Stimulated activated naive CD8-positive, alpha-beta T cell treated with anti-CD3 and anti-CD28 coated beads, Interleukin-15, Interleukin-2, amounts not matched to agents 100 U/mL and 50 U/mL, for 24 hours (primary cell): ENCODE measurements at regions not wholly inside any gene's neighbourhood (a gene's known extent, or its start where the extent isn't known, plus 50 kb on each side); places are given as distances from the start of the nearest gene placed in this dataset.

ENCODE experiments used
- ATAC-seq: fragments of 150-1000 bp; cut with Tn5 transposase; one replicate; pipeline ENCODE4 v1.10.0; 2021
- DNase-seq: peaks from one replicate; pipeline ENCODE4 v3.0.0; 2021

DNA sequence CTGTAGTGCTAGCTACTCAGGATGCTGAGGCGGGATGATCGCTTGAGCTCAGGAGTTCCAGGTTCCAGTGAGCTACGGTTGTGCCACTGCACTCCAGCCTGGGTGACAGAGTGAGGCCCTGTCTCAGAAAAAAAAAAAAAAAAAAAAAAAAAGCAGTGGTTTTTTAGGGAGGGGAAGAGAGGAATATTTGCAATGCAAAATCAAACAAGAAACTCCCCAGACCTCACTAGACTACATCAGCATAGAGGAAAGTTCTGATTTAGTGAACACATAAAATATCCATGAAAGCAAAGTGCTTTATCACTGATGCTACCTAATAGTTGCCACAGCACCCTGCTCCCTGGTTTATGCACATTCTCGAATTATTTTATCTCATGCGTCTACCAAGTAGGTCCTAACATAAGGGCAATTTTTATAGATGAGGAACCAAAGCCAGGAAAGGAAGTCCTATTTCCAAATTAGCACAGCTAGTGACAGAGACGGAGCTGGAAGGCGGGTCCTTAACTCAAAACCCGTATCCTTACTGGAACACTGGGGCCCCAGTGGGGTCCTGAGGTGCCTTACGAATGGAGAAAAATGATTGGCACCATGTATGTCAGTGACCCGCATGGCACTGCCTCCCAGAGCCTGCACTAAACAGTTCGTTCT is 50.7 kb upstream of the GPR157 start:
- no peak for ATAC-seq

DNA sequence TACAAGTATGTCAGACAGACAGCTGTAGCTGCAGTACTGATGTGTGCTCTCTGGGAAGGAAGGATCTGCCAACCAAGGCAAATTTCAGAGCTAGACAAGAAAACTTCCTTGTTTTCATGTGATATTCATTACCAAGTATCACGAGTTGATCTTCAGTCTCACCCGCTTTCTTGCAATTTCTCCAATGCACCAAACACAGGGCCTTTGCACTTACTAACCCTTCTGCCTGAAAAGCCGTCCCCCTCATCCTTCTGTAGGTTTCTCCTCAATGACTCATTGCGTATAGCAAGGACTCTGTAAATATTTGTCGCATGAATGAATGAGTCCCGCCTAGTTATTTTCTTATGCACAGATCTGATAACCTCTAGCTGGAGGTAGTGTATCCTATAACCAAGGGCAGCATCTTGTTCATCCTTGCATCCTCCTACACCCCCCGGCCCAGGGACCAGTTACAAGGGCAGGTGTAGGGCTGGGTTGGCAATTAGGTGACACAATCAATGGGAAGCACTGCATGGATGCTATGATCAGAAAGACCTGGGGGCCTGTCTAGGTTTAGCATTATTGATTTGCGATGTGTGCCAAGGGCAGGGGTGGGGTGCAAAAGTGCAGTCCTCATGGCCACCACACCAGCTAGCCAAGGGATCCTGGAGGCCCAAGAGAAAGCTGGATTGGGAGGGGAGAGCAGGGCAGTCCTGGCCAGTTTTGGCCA is 51.4 kb upstream of the GPR157 start:
- no peak for DNase-seq
- ATAC-seq: no peak

More for the DNA sequence above, 50.7 kb upstream of the GPR157 start:
- DNase-seq: no peak

- DNase-seq (peak; percentile 87), ATAC-seq (peak; percentile 53)
These were observed 52.4 kb upstream of the GPR157 start for GRCh38 chr1:9181176-9181906.

- DNase-seq (no peak), ATAC-seq (peak; percentile 21)
These were observed 52.4 kb upstream of the H6PD start for GRCh38 chr1:9181990-9182783.

GRCh38 chr1:9182784-9183257 is 51.8 kb upstream of the H6PD start:
- ATAC-seq: no peak
- no peak for DNase-seq

- DNase-seq (no peak), ATAC-seq (no peak)
These were observed 51.1 kb upstream of the H6PD start for GRCh38 chr1:9183441-9183840.

DNA sequence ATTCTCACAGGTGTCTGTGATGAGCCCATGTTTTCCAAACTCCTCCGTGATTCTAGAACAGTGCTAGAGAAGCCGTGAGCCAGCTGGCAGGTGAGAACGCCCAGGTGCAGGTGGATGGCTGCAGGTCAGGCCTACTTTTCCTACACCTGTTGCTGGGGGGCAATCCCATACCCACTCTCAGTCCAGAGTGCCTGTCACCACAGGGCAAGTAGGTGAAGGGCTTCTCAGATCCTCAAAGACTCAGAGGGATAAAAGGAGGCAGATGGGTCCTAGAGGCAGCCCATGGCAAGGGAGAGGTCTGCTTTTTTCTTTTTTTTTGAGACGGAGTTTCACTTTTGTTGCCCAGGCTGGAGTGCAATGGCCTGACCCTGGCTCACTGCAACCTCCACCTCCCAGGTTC is 50.7 kb upstream of the H6PD start:
- DNase-seq (no peak), ATAC-seq (no peak)

DNA sequence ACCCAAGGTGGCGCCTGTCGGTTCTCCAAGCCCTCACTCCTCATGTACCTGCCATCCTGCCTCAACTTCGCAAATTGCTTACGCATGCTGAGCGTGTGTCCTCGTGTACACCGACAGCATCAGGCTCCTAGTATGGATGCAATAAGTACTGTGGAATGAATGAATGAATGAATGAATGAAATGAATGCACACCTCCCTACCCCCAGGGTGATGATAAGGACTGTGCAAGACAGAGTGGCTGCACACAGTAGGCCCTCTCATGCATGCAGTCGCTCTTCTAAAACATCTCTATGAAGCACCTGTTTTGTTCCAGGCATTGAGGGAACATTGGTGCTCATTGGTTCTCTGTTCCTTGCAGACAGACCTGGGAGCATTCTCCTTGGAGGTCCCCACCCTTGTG is 49.8 kb upstream of the H6PD start:
- ATAC-seq (no peak), DNase-seq (no peak)
